Nucleus accumbens (tissue), 56 donors: ENCODE measurements at regions not wholly inside any gene's neighbourhood (a gene's known extent, or its start where the extent isn't known, plus 50 kb on each side); places are given as distances from the start of the nearest gene placed in this dataset.
"Not testable (repeated sequence)": the region's sequence is repeated elsewhere in the genome, so short reads cannot be mapped to it uniquely, and the experiment has no call there.

Experiments used
- DNase-seq, 56 donors: peaks; one replicate each; lab custom pipeline; 2025; lab: John Stamatoyannopoulos, UW

DNA sequence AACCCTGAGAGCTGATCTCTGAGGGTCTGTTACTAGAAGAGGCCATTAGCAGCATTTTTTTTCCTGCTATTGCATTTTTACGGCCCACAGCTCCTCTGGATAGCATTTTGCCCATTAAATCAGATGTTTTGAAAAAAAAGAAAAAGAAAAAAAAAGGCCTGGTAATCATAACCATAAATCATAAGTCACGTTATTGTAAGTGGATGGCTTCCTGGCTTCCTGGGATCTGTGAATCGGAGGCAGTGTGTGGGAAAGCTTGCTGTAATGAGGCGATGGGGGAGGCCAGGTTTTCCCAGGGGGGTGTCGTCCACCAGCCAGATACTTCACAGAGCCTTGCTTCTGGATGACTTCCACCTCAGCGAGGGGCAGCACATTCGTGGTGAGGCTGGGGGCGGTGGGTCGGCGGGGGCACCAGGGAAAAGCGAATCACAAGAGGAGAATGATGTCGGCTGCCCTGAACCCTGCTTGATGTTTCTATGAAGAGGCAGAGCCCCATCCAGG, 106.5 kb upstream of the SYT13 start:
- no peak for DNase-seq

DNA sequence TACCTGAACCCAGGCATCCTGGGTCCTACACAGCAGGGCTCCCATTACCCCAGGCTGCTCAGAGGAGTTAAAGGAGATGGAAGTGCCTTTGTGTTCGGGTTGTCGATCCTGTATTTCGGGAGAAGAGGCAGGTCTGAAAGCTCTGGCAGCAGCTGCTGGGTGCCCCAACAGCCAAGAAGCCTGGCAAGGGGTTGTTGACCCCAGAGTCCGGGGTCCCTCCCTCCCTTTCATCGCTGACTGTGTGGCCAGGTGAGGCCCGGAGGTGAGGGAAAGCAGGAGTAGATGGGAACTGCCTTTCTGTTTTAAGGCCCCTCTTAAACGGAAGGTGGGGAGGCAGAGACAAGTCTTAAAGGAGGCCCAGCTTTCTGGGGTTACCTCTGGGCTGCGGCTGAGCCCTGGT, 106.0 kb upstream of the SYT13 start:
- DNase-seq: no peak

DNA sequence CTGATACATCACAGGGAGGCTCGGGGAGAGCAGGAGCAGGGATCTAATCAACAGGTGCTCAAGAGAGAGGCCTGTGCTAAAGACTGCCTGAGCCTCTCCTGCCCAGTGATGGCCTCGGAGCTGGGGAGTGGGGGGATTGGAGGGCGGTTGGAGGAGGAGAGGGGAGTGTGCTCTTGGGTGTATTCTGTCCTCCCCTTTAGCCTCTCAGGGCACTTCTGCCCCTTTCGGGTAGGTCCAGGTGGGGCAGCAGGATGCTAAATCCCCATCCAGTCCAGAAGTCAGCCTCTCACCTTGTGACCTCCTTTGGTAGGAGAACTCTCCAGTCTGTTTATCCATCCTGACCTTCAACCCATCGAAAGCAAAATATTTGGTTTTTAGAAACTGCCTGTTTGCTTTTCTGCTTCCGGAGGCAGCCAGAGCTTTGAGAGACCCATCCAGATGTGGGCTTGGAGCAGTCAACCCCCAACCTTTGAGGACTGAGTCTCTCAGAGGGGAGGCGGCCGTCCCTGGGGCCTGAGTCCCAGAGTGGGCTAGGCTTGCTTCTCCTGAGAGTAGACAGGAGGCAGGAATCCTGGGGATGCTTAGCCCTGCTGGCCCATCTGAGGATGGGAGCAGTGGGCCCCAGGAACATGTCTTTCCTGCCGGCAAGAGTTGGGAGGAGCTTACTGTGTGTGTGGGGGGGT, 105.2 kb upstream of the SYT13 start:
- DNase-seq: no peak

DNA sequence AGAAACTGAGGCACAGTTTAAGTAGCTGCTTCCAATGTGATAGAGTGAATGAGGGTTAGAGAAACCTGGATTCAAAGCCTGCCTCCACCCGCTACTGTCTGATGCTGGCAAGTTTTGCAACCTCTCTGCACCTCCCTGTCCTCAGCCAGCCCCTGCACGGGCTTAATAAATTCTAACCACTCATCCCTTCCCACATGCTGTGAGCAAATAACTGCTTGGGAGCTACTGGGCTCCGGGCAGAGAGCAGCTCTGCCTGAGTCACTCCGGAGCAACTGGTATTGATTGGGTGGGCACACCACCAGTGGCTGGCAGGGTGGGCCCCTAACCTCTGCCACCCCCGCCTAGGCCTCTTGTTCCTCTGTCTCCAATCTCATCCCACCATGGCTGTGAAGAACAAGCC, 104.3 kb upstream of the SYT13 start:
- no peak for DNase-seq

DNA sequence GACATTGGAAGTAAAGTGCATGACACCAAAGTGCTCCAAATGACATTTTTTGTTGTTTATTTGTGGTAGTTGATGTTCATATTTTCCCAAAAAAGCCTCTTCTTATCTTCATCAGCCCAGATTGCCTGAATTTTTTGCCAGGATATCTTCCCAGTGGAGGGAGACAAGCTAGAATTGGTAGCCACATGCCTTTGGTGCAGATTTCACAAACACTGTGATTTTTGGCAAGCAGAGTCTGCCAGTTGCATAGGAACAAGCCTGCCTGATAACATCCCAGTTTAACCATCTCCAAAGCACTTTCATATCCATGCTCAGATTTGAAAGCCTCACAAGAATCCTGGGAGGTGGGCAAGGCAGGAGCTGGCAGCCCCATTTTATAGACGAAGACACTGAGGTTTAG, 102.3 kb upstream of the SYT13 start:
- no peak for DNase-seq

DNA sequence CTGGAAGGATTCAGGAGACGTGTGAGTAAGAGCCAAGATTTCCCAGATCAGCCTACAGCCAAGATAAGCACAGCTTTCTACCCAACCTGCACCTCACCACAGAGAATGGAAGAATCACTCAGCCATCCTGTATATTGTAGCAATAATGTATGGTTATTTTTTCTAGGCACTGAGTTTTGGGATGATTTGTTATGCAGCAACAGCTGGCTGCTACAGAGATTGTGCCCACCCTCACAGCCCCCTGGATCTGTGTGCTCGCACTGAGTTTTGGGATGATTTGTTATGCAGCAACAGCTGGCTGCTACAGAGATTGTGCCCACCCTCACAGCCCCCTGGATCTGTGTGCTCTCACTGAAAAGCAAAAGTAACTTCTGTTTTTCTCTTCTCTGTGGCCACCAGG, 101.7 kb upstream of the SYT13 start:
- DNase-seq: not testable (repeated sequence)

DNA sequence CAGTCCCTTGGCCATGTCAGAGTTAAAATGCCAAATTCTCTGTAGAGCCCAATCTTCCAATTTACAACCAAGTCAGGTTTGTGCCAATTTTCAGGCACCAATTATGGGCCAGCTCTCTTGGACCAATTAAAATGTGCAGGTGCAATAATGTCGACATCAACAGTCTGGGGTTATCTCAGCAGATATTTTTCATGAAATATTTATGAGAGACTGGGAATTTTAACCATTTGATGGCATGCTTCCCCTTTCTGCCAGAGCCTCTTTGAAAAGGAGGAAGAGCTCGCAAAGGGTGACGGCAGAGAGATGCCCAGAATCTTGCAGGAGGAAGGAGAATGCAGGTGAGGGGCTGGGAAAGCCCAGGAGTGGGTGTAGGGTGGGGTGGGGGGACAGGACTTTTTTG, 100.8 kb upstream of the SYT13 start:
- no peak for DNase-seq

DNA sequence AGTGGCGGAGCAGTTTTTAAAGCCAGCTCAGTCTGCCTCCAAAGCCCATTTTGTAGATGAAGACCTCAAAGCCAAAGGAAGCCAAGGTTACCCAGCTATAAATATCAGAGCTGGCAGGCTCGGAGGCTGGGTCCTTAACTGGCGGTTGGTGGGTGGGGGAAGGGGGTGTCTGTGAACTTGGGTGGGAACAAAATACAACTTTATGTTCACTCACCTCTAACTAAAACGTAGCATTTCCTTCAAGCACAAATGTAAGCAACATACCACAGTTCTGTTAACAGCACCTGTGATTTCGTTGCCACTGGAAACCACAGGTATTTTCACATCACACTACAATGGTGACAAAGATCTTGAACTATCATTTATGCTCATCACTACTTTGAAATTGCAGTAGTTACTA, 99.7 kb upstream of the SYT13 start:
- no peak for DNase-seq

DNA sequence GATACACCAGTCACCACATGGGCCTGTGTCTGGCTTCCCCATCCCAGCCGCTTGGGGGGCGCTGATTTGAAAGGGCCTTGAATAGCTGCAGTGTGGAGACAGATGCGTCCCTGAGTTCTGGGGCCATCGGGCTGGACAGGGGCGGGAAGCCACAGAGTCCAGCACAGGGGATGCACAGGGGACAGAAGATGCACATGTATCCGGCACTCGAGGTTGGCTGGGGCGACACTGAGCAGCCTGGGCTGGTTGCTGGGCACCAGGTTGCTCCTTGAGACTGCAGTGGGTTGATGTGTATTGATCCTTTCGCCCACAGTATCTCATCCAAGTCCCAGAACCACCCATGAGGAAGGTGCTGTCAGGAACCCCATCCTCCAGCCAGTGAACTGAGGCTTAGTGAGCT, 99.3 kb upstream of the SYT13 start:
- no peak for DNase-seq

DNA sequence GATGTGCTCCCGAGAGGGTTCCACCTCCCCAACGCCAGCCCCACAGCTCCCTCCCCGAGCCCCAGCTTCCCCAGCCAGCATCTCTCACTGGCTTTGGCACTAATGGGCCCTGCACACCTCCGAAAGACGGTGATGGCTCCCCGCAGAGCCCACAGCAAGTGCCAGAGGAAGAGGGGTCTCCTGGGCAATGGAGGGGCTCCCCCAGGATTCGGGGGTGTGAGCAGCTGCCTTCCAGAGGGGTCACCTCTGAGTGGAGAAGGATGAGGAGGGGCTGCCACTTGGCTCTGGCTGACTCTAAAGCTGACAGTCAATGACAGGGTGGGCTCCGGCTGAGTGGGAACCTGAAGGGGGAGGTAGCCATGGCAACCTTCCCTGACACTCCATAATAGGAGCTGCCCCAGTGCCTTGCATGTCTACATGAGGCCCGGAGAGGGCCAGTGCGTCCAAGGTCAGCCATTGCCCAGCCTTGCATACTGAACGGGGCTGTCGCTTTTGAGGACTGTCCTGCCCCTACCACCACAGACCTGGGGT, 98.6 kb upstream of the SYT13 start:
- no peak for DNase-seq

DNA sequence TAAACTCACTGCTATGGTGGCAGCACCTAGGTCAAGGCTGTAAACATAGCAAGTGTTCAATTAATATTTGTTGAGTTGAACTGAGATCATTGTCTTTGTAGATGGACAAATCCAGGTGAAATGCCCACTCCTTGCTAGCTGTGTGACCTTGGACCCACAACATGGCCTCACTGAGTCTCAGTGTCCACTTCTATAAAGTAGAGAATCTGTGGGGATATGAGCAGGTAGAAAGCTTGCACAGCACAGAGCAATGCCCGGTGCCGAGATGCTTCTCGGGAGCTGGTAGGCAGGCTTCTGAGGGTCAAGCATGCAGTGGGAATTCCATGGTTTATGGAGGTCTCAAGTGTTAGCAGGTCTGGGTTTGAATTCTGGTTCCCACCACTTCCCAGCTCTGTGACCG, 97.9 kb upstream of the SYT13 start:
- no peak for DNase-seq

DNA sequence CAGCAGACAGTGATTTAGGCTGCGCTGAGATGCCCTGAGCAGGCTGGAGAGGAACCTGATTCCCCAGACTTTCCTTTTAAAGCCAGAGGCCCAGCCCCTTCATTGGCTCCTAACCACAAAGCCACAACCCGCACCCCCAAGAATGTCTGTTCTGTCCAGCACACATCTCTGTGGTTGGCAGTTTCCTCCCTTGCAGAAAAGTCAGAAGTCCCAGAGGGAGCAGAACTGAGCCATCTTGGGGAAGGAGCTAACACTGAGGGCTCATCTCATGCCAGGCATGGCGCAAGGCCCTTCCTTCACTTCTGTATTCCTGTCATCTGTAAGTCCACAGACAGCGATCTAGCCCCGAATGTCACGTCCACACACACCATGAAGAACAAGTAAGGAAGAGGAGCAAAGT, 97.1 kb upstream of the SYT13 start:
- peak in 4 of 56 donors; percentile 13 to 22 (median 16) for DNase-seq

DNA sequence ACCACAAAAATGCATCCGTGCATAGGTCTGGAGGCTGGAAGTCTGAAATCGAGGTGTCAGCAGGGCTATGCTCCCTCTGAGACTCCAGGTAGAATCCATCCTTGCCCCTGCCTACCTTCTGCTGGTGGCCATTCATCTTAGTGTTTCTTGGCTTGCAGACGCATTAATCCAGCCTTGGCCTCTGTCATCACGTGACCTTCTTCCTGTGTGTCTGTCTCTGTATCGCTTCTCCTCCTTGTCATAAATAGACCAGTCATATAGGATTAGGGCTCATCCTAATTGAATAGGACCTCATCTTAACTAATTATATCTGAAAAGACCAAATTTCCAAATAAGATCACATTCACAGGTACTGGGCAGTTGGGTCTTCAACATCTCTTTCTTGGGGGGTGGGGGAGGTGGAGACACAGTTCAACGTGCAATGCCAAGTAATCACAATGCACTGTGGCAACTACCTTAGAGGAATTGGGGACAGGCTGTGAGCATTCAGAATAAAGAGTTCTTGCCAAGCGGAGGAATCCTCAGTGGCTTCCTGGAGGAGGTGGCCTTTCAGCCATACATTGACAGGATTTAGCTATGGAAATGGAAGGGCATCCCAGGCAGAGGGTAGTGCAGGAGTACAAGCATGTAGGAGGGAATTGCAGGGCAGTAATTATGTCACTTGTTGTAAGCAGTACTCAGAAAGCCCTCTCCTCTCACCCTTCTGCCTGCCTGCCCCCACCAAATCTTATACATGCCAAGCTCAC, 96.2 kb upstream of the SYT13 start:
- no peak for DNase-seq

DNA sequence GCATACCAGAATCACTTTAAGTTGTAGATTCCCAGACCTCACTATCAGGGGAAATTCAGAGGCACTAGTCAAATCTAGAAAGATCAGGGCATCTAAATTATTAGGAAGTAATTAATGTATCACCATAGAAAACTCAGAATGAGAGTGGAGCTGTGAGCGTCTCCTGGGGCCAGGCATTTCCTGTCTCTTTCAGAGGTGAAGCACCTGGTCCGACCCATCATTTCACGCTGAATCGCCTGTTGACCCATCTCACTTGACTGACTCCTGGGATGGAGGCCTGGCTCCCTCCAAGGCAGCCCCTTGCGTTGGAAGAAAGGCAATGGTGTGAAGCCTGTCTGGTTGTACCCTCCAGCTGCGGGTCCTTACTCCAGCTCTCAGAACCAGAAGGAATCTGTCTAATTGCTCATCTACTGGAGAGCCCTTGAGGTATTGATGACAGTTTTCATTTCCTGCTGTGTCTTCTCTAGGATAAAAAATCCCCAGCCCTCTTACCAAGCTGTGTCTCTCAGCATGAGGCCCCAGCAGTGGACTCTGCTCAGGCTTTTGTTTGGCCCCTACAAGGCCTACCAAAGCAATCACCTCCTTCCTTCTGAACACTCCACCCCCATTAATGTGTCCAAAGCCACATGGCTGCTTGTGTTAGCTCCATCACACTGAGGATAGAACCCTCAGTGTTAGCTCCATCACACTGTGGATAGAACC, 93.2 kb upstream of the SYT13 start:
- DNase-seq: no peak

DNA sequence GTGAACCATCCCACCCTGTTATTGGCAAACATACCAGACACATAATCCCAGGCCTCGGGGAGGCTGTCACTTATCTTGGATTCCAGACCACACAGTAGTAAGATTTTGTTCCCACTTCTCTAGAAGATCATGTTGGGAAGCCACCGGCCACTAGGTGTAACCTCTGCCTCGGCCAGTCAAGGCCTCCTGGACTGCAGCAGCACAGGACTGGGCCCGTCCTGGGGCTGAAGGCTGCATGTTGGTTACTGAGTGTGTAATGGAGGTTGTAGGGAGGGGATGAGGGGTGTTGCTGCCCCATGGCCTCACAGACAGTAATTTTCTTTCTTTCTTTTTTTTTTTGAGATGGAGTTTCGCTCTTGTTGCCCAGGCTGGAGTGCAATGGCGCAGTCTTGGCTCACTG, 92.4 kb upstream of the SYT13 start:
- DNase-seq: no peak

DNA sequence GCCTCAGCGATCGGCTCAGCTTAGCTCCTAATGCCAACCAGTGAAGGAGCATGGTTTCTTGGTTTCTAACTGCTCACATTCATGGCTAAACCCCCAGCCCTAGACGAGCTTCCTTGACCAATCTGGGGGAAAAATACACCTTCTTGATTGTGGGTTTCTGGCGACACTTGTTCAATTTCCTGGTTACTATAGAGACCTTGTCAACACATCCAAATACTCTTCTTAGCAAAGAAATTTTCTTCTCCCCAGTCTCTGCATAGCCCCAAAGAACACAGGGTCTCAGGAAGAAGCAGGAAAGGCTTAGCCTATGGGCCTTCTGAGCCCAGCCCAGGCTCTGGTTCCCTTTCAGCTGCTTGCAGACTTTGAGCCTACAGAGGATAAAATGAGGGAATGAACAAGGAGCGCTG, 88.5 kb upstream of the SYT13 start:
- no peak for DNase-seq

DNA sequence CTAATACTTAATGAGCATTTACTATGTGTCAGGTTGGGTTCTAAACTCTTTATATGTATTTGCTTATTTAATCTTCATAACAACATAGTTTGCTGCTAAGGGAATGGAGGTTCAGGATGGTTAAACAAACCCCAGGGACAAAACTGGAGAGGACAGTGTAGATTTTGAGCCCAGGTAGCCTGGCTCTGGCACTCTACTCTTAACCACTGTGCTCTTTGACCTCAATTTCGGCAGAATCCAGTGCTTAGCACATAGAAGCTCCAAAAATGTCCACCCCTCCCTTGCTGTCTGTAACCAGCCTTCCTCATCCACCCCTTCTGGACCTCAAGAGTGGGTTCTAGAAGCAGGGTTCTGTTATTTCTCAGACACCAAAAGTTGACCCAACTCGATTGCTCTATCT, 88.0 kb upstream of the SYT13 start:
- DNase-seq: no peak

DNA sequence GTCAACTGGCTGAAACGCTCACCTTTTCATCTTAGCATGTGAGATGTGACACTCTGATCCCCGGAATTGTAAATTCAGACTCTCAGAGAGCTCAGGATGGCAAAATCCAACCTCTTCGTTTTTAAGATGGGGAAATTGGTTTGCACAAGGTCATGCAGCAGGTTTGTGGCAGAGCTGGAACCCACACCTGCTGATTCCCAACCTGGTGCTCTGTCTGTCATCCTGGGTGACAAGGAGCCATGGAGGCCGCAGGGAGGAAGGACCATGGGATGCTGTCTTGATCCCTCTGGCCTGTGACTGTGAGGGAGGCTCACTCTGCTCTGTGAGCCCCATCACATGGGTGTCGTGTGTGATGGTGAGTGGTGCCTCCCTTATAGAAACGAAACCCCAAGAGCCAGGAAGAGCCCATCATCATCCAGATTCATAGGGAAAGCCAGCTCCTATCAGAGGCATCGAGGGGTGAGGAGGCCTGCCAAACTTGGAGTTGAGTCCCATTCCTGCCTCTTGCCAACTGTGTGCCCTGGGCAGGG, 87.4 kb upstream of the SYT13 start:
- DNase-seq: no peak

DNA sequence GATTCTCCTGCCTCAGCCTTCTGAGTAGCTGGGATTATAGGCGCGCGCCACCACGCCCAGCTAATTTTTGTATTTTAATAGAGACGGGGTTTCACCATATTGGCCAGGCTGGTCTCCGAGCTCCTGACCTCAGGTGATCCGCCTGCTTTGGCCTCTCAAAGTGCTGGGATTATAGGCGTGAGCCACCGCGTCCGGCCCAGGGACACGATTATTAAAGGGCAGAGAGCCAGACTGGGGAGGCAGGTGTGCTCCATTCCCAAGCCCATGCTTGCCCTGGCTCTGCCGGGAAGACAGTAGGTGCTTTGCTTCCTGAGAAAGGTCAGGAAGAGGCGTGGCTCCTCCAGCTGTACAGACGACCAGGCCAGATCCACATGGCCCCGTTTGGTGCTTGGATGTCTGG, 86.3 kb upstream of the SYT13 start:
- DNase-seq: not testable (repeated sequence)

DNA sequence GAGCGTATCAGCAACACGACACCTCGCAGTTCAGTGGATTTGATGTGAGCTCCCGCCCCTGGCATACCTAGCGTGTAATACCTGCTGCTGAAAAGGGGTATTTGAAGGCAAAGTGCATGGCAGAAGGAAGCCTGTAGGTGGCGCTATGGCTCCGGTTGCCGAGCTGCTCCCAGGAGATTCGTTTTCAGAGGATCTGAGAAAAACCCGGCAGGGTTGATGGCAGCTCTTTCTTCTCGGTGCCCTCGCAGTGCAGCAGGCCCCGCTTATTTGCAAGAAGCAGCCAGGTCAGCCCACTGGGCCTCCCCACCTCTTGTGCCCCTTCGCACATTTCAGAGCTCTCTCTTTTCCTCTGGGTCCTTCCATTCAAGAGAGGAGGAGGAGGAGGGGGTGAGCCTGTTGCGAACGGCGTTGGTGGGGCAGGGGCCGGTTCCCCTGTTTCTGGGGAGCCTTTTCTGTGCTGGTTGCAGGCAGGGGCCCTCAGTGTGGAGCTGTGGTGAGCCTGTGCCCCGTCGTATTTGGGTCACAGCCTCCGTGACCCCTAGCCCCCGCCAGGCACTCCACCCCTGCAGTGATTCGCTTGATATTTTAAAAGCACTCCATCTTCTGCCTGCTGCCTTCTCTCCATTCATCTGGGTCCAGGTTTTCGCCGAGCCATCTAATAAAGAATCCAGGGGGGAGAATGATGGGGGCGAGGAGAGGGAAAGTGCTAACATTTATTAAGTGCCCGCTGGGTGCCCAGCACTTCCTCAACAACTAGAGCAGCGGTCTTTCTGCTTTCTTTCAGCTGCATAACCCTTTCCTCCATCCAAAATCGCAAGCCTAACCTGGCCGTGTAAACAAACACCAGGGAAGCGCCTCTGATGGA, 85.3 kb upstream of the SYT13 start:
- DNase-seq: peak in 55 of 56 donors; percentile 13 to 93 (median 70)
